Left ventricle myocardium inferior (tissue), 1 donor: ENCODE measurements at regions not wholly inside any gene's neighbourhood (a gene's known extent, or its start where the extent isn't known, plus 50 kb on each side); places are given as distances from the start of the nearest gene placed in this dataset.

Experiments
- DNase-seq: peaks from one replicate; pipeline ENCODE4 v3.0.0-alpha.2; 2020
- H3K27ac ChIP-seq: fragments of 200-600 bp; replicated peaks from 2 replicates; pipeline ENCODE4 v1.8.0; 2021
- H3K27me3 ChIP-seq: fragments of 200-600 bp; 2 replicates; pipeline ENCODE4 v1.8.0; 2021; ENCODE audit warnings: low read depth
- H3K36me3 ChIP-seq: fragments of 200-600 bp; 2 replicates; pipeline ENCODE4 v1.8.0; 2021
- H3K4me1 ChIP-seq: fragments of 200-600 bp; 2 replicates; pipeline ENCODE4 v1.8.0; 2021
- H3K4me3 ChIP-seq: fragments of 200-600 bp; 2 replicates; pipeline ENCODE4 v1.8.0; 2021; ENCODE audit warnings: mild to moderate bottlenecking, moderate library complexity
- H3K9me3 ChIP-seq: fragments of 200-600 bp; replicated peaks from 2 replicates; pipeline ENCODE4 v1.8.0; 2021
- intact Hi-C: fragments of 100-400 bp; cut with micrococcal nuclease; formaldehyde crosslinking; loops from one replicate; pipeline ENCODE4 v1.11.0; 2022
- TF ChIP-seq, protein P1 (sequence below): fragments of 200-600 bp; IDR thresholded peaks from 2 replicates; pipeline ENCODE4 v1.8.0; 2021; ENCODE audit warnings: antibody characterized with exemption, mild to moderate bottlenecking, borderline replicate concordance
- donor health status: DM: no; HTN: yes; CAD: no; lungs with severe emphysema.

DNA sequence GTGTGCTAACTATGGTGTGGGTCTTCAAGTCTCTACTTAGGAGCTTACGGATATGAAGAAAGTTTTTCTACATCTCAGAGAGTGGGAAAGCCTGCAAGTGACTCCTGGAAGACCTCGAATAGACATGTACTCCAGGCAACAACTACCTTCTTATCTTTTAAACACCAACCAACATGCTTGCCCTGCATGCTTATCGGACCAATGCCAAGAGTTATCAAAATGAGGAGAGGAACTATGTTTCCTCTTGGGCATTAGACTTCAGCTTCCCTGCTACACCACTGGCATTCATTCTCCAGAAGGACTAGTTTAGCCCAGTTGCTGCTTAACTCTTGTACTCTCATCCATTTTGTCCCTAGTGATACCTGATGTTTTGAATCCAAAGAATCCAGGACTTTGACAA is 74.7 kb upstream of the MAN2A1 start:
- no peak overlapping the region for H3K27ac ChIP-seq
- peaks cover 10% of the 10 kb centered on the region for H3K27me3 ChIP-seq
- intact Hi-C loops, result no loop called here
- TF ChIP-seq, protein P1, sequence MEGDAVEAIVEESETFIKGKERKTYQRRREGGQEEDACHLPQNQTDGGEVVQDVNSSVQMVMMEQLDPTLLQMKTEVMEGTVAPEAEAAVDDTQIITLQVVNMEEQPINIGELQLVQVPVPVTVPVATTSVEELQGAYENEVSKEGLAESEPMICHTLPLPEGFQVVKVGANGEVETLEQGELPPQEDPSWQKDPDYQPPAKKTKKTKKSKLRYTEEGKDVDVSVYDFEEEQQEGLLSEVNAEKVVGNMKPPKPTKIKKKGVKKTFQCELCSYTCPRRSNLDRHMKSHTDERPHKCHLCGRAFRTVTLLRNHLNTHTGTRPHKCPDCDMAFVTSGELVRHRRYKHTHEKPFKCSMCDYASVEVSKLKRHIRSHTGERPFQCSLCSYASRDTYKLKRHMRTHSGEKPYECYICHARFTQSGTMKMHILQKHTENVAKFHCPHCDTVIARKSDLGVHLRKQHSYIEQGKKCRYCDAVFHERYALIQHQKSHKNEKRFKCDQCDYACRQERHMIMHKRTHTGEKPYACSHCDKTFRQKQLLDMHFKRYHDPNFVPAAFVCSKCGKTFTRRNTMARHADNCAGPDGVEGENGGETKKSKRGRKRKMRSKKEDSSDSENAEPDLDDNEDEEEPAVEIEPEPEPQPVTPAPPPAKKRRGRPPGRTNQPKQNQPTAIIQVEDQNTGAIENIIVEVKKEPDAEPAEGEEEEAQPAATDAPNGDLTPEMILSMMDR, result no peak
- H3K4me1 ChIP-seq, result no peaks in the 10 kb centered on the region
- H3K9me3 ChIP-seq, result no peaks in the 10 kb centered on the region
- no peak overlapping the region for H3K4me3 ChIP-seq
- DNase-seq, result no peak
- H3K36me3 ChIP-seq, result no peaks in the 10 kb centered on the region

DNA sequence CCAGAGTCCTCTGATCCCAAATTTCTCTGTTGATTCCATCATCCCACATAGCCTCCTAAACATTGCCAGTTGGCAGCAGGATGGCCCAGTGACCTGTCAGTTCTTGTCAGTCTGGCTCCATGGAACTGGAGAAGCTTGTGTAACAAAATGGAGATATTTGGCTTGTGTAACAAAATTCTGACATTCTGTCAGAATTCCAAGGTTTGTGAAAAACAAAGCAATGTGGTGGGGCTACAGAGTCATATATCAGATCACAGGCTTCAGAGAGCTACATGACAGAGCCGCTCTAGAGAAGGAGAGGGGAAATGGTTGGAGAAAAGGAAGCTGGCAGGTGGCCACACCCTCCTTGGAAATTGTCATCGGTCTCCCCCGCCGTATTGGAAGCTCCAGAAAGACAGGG is 75.4 kb upstream of the MAN2A1 start:
- no peak overlapping the region for H3K4me3 ChIP-seq
- no peaks in the 10 kb centered on the region for H3K36me3 ChIP-seq
- H3K27me3 ChIP-seq, result peaks cover 10% of the 10 kb centered on the region
- intact Hi-C loops, result no loop called here
- H3K4me1 ChIP-seq, result no peaks in the 10 kb centered on the region
- TF ChIP-seq, protein P1, result no peak
- H3K27ac ChIP-seq, result no peak overlapping the region
- no peaks in the 10 kb centered on the region for H3K9me3 ChIP-seq
- DNase-seq, result no peak

DNA sequence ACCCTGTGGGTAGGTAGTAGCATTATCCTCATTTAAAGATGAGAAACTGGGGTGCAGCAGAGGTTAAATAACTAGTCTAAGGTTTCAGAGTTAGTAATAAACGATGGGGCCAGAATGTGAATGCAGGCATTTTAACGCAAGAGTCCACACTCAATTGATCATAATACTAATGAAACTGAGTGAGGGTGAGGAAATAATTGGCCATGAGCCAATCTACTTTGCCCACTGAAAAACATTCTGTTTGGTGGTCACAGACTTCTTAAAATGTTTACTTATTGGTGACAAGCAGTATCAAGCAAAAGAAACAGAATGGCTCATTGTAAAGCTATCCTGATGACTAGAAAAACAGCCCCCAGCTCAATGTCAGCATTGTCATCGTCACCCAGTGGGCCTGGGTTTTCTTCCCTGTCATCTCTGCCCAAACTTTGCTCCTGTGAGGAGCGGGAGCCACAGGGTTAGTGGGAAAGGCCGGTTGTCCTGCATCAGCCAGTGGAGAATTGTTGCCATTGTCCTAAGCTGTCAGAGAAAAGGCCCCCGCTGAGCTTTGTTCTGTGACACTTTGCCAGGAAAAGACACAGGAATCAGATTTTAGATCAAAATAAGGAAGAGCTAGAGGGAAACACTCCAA is 77.3 kb upstream of the MAN2A1 start:
- no peaks in the 10 kb centered on the region for H3K36me3 ChIP-seq
- intact Hi-C loops, result no loop called here
- H3K4me3 ChIP-seq, result no peak overlapping the region
- H3K27ac ChIP-seq, result no peak overlapping the region
- no peaks in the 10 kb centered on the region for H3K9me3 ChIP-seq
- TF ChIP-seq, protein P1, result no peak
- H3K27me3 ChIP-seq, result peaks cover 3% of the 10 kb centered on the region
- no peak for DNase-seq
- H3K4me1 ChIP-seq, result no peaks in the 10 kb centered on the region

DNA sequence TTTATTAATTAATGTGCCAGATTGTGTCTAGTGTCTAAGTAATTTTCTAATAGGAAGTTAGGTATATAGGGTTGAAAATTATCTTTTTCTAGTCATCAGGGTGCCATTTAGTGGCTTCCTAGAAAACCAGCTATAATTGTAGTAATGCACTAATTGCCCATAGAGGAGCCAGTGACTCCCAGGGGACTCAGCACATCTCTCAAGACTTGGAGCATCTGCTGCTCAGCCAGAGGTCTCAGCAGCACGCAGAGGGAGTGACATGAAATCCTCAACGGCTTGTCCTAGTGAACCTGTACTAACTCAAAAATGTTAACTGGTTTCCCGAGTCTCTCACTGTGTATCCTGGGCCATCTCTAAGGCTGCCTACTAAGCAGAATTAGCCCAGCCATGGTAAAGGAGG is 78.2 kb upstream of the MAN2A1 start:
- DNase-seq, result no peak
- Histone ChIP-seq H3K4me3 (no peak overlapping the region), H3K4me1 (no peaks in the 10 kb centered on the region), H3K36me3 (no peaks in the 10 kb centered on the region), H3K9me3 (no peaks in the 10 kb centered on the region), H3K27me3 (no peaks in the 10 kb centered on the region), H3K27ac (no peak overlapping the region)
- TF ChIP-seq, protein P1, result no peak
- intact Hi-C loops, result no loop called here

DNA sequence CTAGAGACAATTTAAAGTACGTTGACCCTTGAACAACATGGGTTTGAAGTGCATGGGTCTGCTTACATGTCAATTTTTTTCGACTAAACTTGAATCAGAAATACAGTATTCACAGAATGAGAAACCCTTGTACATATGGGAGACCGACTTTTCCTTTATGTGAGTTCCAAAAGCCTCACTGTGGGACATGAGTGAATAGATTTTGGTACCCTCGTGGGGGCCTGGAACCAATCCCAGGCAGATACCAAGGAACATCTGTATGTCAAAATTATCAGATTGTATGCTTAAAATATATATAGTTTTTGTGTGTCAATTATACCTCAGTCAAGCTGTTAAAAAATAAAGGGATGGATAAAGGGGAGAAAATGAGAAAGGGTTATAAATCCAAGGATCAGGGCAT is 78.7 kb upstream of the MAN2A1 start:
- TF ChIP-seq, protein P1, result no peak
- H3K27me3 ChIP-seq, result no peaks in the 10 kb centered on the region
- DNase-seq, result no peak
- H3K4me1 ChIP-seq, result no peaks in the 10 kb centered on the region
- intact Hi-C loops, result no loop called here
- H3K4me3 ChIP-seq, result no peak overlapping the region
- H3K9me3 ChIP-seq, result no peaks in the 10 kb centered on the region
- no peak overlapping the region for H3K27ac ChIP-seq
- no peaks in the 10 kb centered on the region for H3K36me3 ChIP-seq
